ENCODE measurements at regions not wholly inside any gene's neighbourhood (a gene's known extent, or its start where the extent isn't known, plus 50 kb on each side); places are given as distances from the start of the nearest gene placed in this dataset.
"Not testable (repeated sequence)": the region's sequence is repeated elsewhere in the genome, so short reads cannot be mapped to it uniquely, and the experiment has no call there.

DNA sequence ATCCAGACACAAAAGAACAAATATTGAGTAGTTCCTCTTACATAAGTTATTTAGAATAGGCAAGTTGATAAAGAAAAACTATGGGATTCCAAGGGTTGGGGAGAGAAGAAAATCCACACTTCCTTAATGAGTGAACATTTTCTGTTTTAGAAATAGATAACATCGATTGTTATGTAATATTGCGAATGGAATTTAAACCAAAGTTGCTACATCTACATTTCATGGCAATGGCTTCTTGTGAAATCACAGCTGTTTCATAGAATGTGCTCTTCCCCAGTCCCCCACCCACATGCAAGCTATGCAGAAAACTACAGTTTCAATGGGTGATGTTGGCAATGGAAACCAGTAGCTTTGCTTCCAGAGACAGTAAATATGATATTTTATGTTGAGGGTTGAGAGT is 1639.5 kb downstream of the SI start:
- no peak for DNase-seq (ENCODE audit: low read depth)

DNA sequence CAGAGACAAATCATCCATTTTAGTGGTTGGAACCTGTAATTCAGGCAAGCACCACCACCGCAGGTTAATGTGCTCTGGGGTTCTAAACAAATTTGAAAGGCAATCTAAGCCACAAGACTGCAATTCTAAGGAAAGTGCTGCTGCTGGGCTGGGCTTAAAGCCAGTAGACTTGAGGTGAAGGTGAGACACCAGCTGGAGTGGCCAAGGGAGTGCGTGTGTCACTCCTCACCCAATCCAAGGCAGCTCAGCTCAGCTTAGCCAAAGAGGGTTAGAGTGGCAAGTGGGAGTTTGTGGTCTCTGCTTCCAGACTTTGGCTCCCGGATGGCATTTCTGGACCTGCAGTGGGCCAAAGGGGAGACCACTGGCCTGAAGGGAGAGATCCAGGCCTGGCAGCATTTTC is 1655.6 kb downstream of the SI start:
- no peak for DNase-seq (ENCODE audit: low read depth)

DNA sequence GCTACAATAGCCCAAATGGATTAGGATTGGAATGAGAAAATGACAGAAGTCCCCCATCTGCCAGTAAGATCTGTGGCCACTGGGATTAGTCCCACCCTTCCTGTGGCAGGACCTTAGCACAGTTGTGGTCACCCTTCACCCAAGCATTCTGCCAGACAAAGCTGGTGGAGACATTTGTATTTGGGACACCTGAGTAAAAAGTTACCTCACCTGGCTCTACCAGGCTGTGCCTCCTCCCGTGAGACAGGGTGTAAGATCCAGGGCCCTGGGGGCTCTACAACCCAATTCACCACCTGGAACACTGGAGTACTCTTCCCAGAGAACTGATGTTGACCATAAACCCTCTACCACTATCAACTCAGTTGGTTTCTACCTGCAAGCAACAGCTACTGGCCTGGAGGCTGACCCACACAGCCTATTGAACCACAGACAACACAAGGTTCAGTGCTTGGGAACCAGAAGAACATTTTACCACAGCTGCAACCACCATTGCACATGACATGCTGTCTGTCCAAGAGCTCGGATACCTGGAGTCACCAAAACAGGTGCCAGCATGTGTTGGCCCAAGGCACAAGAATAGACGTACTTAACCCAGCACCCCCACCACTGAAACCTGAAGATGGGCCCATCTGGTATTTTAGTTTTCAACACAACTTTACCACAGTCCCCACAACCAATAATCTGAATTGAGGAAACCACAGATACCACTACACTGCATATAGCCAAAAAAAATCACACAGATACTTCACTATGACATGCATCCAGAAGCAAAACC is 1686.7 kb downstream of the SI start:
- no peak for DNase-seq (ENCODE audit: low read depth)

DNA sequence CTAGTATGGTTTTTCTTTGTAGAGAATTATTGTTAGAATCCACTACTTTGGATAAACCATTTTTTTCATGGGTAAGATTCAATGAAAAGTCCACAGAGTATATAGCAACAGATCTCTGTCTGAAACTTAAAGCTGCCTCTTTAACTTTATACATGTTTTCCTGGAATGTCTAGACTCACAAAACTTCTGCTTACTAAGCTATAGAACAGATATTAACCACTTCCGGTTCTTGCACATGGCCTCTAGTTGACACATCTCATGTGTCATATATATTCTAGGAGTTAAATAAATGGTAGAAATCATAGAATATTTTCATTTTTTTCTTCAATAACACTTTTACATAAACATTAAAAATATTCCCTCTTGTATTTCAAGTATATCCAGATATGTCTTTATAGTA is 1693.9 kb downstream of the SI start:
- no peak for DNase-seq (ENCODE audit: low read depth)

DNA sequence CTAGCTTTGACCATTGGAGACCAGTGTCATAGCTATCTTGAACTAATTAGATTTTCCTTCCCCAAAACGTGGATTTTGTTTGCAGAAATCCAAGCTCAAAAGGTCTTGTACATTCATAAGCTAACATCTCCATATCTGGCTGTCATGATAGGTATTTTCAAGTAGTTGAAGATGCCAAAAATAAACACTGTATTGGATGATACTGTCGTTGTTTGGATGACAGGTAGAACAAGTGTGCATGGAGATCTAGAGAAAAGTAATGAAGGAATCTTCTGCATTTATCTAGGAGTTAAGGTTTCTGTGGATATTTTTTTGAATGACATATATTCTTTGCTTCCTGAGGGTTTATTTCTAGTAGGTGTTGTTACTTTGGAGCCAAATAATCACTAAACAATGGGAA is 1696.1 kb downstream of the SI start:
- no peak for DNase-seq (ENCODE audit: low read depth)

DNA sequence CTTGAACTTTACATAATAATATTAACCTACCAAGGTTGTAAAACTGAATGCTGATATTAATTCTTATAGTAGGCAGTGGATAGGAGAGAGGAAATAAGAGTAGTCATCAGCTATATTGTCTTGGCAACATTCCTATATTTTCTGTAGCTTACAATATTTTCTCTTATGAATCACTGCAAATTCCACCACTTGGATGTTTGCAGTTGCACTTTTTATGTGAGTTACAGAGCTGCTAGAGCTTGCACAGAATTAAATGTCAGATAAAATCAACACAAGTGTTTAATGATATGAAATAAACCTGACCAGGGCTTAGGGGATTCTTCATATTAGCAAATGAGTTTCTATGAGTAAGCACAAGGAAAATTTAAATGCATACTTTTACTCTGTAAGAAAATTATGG is 1710.1 kb downstream of the SI start:
- DNase-seq (ENCODE audit: low read depth): no peak

DNA sequence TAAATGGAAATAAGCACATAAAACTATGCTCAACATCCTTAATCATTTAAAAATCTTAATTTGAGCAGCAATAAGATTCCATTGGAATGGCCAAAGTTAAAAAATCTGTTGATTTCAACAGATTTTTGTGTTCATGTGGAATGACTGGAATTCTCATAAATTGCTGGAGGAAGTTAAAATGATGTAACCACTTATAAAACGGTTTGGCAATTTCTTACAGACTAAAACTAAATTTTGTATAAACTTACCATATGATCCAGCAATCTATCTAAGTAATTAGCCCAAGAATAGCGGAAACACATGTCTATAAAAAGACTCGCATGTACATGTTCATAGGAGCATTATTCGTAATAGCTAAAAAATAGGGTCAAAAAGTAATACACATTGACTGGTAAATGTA is 1713.6 kb downstream of the SI start:
- DNase-seq (ENCODE audit: low read depth): no peak

DNA sequence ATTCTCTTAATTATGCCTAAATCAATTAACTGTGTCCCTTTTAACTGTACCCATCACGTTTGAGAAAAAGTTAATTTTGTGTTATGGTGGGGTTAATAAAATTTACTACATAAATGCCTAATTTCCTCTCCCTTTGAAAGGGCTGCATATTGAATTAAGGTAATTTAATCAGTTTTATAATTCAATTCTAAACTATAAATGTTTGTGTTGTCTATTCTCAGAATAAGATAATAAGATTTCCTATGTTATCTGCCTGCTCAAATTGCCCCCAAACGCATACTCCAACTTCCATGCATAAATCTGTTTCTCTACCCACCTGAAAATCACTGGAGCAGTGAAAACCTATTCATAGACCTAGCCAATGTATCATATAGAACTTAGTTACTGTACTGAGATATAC is 1716.1 kb downstream of the SI start:
- no peak for DNase-seq (ENCODE audit: low read depth)

DNA sequence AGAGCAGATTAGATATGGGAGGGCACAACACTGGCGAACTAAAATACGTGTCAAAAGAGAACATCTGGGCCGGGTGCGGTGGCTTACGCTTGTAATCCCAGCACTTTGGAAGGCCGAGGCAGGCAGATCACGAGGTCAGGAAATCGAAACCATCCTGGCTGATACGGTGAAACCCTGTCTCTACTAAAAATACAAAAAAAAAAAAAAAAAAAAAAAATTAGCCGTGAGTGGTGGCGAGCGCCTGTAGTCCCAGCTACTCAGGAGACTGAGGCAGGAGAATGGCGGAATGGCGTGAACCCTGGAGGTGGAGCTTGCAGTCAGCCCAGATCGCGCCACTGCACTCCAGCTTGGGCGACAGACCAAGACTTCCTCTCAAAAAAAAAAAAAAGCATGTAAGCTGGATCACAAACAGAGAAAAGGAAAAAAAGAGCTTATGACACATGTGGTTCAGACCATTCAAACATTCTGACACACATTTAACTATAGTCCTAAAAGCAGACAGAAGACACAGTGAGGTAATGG is 1716.9 kb downstream of the SI start:
- DNase-seq (ENCODE audit: low read depth): not testable (repeated sequence)

DNA sequence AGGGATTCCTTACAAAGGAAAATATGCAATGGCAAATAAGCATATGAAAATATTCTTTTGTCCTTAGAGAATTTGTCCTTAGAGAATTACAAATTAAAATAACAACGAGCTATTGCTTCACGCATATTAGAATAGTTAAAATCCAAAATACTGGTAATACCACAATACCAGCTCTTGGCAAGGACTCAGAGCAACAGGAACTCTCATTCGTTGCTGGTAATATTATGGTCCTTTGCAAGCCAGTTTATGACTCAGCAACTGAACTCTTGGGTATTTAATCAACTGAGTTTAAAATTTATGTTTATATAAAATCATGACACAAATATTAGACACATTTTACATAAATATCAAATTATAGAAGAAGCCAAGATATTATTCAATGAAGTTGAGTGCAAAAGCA is 1730.4 kb downstream of the SI start:
- no peak for DNase-seq (ENCODE audit: low read depth)

DNA sequence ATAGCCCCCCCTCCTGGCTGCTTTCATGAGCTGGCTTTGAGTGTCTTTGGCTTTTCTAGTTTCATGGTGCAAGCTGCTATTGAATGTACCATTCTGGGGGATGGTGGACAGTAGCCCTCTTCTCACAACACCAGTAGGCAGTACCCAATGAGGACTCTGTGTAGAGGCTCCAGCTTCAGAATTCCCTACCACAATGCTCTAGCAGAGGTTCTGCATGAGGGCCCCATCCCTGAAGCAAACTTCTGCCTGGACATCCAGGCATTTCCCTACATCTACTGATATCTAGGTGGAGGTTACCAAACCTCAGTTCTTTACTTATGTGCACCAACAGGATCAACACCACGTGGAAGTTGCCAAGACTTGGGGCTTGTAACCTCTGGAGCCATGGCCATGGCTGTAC is 1742.9 kb downstream of the SI start:
- DNase-seq (ENCODE audit: low read depth): no peak

DNA sequence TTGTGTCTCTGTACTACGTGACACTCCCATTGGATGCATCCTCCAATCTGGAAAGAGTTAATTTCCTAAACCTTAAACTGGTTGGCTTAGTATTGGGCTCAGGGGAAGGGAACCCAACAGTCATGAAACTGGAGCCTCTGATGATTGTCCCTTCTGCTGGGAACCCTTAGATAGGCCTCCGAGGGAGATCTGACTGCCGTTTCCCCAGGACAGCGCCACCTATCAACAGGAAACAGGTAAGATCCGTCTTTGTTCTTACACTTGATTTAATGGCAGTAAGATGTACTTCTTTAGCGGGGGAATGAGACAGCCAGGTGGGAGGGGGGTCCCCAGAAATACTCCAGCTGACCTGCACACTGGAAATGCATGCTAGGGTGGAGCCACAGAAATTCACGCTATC is 1749.6 kb downstream of the SI start:
- DNase-seq (ENCODE audit: low read depth): no peak

DNA sequence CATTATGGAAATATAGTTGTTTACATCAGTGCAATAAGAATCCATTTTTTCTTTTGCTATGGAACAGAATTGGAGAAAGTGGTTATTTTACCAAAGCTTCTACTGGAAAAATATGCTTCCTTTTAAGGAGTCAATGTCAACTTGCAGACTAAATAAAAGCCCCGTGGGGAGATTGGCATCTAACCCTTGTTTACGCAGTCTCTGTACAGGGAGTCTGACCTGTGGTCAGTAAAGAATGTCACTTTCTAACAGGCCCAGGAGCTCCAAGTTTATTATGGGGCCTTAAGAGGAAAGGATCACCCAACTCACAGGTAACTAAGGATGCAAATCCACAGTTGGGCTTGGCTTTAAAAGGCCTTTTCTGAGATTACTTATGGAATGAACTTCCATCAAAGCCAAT is 1751.2 kb downstream of the SI start:
- DNase-seq (ENCODE audit: low read depth): no peak

DNA sequence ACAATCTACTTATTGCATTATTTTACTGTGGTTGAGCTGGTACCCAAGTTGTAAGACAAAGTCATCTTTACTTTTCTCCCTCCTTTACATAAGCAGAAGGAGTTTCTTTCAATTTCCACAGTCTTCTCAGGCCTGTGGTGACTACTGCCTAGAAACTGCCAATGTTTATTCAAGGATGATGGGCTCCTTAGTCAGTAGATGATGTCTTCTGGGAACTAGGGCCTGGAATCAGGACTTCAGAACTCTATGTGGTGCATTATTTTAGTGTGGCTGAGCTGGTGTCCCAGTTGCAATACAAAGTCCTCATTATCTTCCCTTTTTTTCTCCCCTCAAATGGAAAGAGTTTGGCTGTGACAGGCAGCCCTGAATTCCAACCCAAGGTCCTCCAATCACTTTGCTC is 1762.5 kb downstream of the SI start:
- peak; percentile 2 for DNase-seq (ENCODE audit: low read depth)

DNA sequence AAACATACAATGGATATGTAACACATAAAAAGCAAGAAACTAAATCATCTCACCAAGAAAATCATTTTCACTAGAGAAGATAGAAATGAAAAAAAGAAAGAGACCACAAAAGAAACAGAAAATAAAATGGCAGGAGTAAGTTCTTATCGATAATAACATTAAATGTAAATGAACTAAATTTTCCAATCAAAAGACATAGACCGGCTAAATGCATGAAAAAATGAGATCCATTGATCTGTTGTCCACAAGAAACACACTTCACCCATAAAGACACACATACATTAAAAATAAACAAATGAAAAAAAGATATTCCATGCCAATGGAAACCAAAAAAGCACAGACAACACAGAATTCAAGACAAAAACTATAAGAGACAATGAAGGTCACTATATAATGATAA is 1771.9 kb downstream of the SI start:
- no peak for DNase-seq (ENCODE audit: low read depth)

DNA sequence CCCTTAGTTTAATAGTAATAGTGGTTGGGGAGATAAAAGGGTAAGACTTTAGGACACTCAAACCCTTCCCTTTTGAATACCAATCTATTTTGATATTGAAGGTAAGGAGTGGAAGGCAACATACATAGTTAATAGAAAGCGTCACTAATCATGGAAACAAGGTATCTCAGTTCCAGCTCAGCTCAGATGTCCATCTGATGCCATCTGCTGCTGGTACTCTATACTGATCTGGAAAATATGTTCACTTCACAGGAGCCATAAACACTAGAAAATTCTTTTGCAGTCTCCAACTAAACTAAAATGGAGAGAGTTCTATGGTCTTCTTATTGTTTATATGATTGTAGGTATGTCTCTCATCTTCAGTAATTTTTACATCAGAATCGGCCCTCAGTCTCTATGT is 1777.1 kb downstream of the OTOL1 start:
- DNase-seq (ENCODE audit: low read depth): no peak

DNA sequence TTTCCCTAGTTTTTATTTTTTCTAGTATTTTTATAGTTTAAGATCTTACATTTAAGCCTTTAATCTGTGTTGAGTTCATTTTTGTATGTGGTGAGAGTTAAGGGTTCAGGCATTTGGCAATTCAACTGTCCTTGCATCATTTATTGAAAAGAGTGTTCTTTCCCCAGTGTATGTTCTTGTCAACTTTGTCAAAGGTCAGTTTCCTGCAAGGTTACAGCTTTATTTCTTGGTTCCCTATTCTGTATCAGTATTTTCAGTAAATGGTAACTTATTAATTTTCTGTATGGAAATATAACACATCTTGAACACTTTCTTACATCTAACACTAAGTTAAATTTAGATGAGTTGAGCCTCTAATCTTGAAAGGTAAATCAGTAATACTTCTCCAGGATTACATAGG is 1770.1 kb downstream of the OTOL1 start:
- DNase-seq (ENCODE audit: low read depth): no peak

DNA sequence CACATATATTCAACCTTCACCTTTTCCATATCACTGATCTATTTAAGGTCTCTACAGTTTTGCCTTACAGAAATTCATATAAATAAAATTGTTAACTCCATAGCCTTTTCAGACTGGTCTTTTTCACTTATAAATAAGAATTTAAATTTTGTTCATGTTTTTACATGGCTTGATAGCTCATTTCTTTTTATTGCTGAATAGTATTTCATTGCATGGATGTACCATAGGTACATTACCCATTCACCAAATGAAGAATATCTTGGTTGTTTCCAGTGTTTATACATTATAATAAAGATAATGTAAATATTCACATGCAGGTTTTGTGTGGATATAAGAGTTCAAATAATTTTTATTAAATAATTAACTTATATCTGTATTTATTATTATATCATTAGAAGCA is 1765.0 kb downstream of the OTOL1 start:
- DNase-seq (ENCODE audit: low read depth): no peak

DNA sequence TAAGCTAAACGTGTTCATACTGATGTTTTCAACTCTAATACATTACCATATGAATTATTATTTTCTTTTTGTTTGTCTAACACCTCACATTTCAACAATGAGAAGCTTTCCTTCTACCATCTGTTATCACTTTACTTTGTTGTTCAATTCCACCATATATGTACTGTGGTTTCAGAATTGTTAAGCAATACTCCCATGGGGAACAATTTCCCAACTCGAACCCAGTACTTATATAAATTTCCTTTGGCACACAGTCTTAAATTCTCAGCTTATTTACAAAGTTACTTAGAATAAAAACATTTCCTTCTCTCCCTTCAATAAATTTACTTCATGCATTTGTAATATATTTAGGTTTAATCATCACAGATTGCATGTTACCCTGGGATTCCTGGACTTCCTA is 1764.4 kb downstream of the OTOL1 start:
- DNase-seq (ENCODE audit: low read depth): no peak

DNA sequence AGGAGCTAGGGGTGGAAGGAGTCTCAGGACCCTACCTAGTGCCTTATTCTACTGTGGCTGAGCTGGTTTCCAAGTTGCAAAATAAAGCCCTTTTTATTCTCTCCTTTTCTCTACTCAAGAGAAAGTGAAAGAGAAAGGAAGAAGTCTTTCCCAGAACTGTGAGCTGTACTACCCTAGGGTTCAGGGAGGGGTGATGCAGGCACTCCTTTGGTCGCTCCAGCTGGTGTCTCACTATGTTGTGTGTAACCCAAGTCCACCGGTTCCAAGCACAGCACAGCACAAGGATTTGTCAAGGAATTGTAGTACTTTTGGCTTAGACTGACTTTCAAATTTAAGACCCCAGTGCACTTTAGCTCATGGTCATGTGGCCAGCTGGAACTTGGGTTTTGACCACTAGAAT is 1721.7 kb downstream of the OTOL1 start:
- DNase-seq (ENCODE audit: low read depth): no peak

DNA sequence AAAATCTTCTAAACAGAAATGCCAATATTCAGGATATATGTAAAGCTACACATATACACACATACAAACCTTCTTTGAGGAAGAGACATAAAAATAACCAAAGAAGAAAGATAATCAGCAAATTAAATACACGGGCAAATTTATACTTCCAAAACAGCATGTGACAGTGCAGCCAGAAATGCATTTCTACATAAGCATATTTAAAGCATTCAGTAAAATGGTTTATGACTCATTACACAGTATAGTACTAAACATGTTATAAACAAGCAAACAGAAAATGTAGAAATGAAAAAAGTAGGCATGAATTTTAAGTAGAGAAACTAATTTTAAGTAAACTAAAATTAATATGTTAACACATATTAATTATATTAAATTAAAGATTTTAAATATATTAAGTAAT is 1717.2 kb downstream of the OTOL1 start:
- DNase-seq (ENCODE audit: low read depth): no peak

DNA sequence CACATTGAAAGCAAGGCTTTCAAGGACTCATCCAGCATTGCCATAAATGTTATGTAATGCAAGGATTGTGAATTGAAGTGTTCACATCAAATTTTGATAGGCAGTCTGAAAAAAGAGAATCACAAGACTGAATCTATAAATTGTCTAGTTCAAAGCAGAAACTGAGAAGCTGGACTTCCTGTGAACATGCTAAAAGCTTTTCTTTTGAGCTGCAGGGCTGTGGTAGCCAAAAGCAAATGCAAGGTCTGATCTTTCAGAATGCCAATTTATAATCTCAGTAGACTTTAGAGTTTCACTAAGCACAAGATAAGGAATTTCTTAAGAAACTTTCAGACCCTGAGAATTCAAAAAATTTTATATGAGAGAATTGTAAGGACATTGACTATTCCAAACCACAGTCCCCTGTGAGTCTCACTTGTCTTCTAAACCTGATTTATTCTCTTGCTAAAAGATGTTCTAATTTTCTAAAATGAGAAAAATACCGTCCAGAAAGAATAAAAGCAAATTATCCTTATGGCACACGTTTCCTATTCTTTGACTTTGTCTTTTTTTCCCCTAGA is 1700.3 kb downstream of the OTOL1 start:
- DNase-seq (ENCODE audit: low read depth): no peak

DNA sequence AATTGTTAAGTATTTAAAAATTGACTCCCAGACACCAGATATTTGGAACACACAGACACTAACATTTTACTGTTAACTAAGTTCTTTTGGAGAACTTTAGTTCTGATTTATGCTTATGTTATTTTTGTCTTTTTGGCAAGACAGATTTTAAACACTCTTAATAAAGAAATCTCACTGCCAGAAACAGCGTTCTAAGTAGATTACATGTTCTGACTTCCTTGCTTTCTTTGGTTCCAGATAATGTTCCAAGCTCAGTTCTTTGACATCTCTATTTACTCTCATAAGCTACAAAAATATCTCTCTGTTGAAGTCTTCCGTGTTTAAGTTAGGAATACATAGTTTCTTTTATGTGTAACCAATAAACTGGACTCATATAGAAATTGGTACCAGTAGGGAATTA is 1699.6 kb downstream of the OTOL1 start:
- no peak for DNase-seq (ENCODE audit: low read depth)

DNA sequence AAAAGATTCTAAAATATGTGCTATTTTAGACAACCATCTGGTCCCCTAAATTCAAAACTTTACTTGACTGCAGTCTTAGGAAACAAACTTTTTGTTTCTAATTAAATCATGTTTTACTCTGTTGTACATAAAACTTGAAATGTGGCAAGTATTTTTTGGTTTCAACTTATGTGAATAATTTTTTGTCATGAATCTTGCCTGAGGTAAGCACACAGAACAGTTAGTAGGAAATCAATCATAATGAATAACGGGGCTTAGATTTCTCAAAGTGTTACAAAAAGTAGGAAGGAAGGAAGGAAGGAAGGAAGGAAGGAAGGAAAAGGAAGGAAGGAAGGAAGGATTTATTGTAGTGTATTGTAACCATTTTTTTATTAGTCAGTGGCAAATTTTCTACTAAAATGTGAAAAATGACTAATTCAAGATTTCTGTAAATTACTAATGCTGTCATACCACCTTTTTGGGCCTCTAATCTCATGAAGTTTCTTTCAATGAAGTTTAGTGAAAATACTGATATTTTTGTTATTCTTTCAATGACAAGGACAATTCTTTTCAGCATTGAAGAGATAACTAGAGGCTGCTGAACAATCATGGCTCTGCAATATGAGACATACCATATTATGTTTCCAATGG is 1689.2 kb downstream of the OTOL1 start:
- no peak for DNase-seq (ENCODE audit: low read depth)

Data from stromal cell of bone marrow (primary cell).